AG20443 (cell line): ENCODE measurements at regions not wholly inside any gene's neighbourhood (a gene's known extent, or its start where the extent isn't known, plus 50 kb on each side); places are given as distances from the start of the nearest gene placed in this dataset.

Experiments used
- DNase-seq: peaks from one replicate; pipeline ENCODE4 v3.0.0; 2012; ENCODE audit warnings: low spot score, mixed read lengths

DNA sequence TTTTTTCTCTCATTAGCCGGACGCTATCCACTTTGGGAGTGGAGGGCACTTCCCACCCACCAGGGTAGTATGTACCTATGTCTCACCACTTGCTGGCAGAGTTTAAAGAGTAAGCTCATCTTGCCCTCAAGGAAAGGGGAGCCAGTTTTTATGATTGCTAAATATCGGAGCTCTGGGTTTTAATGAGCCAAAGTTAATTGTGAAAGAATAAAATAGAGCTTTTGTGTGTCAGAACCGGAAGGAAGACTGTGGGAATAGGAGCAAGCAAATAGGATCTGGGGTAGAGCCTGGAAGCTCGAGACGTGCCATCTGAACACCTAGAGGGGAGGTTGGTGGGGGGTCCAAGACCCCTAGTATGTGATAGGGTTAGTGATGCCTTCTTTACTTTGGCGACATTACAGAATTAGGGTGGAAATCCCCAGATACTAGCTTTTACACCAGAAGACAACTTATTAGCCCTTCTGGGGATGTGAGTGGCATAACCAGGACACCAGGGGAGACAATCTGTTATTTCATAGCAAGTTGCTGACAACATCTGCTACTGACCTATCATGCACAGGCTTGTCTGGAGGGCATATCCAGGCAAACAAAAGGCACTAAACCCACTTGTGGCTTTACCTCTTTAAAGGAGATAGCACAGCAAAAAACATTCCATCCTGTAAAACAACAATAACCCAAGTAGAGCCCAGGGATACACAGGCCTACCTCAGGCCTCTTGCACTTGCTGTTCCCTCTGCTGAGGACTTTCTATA is 333.8 kb downstream of the ZNF621 start:
- no peak for DNase-seq

DNA sequence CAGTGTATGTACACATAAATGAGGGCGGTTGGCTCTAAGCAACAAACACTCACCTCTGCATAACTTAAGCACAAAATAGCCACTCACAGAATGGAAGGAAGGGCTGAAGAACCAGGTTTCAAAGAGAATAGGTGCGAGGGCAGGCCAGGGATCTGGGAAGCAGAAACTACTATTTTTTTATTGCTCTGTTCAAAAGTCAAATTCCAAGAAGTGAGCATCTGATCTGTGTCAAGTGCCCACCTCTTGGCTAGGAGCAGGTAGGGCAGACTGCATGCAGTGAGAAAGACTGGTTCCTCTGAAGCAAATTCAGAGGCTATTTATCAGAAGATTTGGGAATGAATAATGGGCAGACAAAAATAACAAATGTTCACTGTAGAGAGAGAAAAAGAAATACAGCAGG is 336.4 kb upstream of the CTNNB1 start:
- no peak for DNase-seq

DNA sequence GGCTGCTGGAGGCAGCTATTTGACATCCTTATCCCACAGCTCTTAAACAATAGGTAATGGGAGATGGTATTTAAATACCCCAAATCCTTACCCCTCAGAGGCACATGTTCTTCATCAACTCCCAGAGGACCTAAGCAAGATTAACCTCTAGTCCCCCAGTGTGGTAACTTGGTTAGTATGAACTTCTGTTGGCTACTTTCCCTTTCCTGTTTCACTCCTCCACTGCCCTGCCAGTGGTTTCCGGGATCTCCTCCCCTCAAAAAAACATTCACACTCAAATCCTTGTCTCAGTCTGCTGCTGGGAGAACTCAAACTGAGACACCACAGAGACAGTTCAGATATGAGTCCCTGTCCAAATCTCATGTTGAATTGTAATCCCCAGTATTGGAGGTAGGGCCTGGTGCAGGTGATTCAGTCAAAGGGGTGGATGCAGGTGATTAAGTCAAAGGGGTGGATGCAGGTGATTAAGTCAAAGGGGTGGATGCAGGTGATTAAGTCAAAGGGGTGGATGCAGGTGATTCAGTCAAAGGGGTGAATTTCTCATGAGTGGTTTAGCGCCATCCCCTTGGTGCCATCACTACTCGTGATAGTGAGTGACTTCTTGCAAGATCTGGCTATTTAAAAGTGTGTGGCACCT is 335.0 kb upstream of the CTNNB1 start:
- DNase-seq: no peak

DNA sequence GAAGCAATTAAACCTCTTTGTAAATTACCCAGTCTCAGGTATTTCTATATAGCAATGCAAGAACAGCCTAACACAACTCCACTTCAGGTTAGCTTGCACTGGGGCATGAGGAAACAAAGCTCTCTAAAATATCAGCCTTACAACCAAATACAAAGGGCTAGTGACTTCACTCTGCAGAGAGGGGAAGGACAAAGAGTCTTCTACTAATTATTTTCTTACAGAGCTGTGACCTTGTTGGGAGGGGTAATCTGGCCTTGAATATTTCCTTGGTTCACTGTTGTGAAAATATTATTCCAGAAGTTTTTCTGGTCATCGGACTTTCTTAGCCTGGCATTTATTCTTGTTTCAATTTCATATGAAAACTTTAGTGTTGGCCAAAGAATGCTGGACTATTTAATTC is 334.4 kb upstream of the CTNNB1 start:
- DNase-seq: no peak

DNA sequence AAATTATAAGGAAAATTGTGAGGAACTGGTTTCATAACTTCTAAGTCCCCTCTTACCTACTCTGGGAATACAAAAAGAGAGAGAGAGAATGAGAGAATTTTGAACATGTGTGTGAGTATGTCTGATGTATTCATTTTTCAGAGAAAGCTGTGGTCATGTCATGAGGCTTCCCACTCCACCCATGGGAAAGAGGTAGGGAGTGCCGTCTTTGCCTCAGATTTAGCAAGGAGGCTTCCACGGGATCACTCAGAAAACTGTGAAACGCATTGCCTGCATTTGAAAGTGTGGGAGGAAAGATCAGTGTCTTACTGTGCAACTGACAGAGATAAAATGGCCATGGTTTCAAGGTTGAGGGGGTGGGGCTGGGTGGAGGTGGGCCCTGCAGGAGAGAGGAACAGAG is 331.5 kb upstream of the CTNNB1 start:
- no peak for DNase-seq

DNA sequence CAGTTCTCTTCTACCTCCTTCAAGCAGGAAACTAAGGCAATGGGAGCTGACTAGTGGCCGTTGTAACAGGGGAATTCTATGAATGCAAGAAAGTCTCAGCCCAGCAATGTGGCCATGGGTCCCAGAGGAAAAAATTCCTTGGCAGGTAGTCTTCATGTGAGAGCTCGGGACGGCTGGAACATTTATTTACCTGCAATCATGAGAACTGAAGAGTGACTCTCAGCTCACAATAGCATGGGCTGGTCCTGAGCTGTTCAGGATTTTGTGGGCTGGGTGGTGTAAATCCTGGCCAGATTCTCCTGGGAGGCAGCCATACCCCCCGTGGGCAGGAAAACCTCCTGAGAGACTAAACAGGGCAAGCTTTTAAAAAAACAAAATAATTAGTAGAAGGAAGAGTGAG is 330.3 kb upstream of the CTNNB1 start:
- no peak for DNase-seq

DNA sequence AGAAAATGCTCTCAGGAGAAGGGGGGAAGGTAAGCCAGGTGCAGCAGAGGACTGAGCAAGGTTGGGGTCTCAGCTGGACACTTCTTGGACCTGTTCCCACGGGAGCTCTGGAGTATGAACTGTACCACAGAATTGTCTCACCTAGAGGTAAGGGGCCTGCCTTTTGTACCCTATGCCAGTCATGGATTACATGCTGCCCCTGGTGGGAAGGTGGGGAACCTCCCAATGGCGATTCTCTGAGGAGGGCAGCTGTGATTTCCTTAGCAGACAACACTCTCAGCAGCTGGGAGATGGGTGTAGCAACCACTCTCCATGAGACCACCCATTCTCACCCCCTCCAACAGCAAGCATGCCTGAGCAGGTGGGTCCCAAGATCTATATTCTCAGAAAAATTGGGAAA is 329.4 kb upstream of the CTNNB1 start:
- no peak for DNase-seq

DNA sequence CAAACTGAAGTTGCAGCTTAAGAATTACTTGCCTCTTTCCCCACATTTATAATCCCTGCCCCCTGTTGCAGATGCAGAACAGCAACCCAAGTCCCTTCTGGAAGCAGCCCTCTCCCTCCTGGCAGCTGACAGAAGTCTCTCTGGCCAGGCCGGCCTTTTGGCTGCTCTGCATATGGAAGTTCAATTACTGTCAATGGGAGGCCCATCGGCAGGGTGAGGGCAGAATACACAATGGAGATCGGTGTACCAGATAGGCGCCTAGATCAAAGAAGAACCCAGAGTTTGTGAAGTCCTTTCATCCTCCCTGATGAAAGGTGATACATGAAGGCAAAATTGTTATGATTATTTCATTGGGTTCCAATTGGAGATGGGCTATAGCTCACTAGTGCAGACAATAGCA is 327.9 kb upstream of the CTNNB1 start:
- DNase-seq: no peak

DNA sequence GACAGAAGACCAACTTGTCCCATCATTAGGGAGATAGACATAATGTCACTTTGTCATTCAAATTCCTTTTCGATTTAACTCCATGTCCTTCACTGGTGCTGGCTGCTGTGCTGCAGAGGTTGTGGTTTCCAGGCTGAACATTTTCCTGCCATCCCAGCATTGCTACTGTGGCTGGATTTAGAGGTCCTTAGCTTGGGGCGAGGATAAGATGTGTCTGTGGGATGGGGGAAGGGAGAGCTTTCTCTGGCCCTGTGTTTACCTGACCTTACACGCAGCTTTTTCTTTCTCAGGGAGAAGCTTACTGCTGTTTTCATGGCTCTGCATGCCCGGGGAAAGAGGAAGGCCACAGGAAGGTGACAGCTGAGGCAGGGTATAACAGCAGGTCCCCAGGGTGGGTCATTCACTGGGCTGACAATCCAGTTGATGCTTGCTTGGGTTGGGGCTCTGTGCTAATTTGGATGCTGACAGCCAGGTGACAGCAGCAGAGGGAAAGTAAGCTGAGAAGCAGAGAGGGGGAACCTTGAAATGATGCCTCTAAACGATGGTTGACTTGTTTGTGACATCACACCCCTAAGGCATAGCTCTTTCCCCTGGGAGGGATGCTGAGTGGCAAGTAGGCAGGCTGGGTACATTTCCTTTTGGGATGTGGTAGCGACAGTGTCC is 326.9 kb upstream of the CTNNB1 start:
- no peak for DNase-seq

DNA sequence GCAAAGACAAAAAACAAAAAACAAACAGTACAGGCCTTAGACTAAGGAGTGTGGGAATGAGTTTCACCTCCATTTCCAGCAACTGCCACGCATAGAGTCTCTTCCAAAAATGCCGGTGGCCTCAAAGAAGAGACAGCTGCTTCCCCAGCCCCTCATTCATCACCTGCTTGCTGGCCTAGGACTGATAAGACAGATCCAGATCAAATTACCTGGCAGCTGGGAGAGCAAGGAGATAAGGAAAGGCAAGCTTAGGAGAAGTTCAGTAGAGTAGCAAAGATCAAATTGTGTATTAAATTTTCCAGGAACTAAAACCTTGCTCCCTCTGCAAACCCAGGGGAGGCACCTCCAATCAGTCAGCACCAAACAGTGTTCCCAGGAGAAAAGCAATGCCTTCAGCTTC is 325.8 kb upstream of the CTNNB1 start:
- no peak for DNase-seq

DNA sequence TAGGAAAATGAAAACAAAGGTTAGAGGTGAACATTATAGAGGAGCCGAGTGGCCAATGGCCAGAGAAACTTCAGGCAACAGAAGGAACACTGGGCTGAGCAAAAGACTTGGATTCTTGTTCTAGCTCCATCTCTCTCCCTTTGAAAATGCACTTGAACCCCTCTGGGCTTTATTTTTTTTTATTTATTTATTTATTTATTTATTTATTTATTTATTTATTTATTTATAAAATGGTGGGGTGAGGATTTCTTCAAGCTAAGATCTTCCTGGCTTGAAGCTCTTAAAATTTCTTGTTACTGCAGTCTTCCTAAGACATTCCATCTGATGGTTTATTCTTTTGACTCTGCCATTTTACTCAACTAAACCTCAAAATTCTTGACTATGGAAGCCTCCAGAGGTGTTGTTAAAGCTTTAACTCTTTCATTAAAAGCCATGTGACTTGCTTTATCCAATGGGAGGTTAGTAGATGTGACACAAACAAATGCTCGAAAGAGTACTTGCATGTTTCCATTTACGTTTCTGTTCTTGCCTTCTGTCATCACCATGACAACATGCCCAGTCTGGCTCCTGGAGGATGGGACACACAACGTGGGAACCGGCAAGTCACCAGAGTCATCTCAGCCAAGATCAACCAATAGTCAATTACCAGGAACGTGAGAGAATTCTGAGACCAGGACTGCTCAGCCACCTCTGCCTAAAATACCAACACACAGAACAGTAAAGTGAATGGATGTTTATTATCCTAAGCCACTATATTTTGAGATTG is 325.2 kb upstream of the CTNNB1 start:
- DNase-seq: no peak

DNA sequence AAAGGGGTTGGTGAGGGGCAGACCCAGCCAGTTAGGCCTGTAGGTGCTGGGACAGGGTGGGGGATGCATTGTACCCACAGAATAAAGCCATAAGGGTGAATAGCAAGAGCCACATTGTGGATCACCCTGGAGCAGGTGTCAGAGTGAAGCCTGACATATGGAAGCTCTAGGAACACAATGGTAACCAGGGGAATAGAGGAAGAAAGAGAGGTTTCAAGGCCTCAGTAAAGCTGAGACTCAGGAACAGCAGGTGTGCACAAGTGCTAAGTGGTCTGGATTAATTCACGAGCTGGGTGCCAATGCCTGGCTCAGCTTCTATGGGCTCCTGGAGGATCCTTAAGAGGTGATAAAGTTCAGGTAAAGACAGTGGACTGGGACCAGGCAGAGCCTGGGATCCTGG is 323.7 kb upstream of the CTNNB1 start:
- no peak for DNase-seq

DNA sequence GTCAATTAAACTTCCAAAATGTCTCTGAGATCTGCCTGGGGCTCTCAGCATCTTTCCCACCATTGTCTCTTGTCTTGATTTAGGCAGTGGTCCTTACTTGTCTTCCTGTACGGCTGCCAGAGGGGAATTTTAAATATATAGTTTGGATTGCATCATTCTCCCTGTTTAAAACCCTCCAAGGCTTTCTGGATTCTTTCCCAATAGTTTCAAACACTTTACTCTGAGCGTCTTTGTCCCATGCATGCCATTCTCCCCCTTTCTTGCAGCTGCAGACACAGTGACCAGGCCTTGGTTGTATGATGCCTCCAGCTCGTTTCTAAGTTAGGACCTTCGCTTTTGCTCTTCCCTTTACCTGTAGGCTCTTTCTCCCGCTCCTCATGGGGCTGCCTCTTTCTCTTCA is 323.3 kb upstream of the CTNNB1 start:
- DNase-seq: no peak

DNA sequence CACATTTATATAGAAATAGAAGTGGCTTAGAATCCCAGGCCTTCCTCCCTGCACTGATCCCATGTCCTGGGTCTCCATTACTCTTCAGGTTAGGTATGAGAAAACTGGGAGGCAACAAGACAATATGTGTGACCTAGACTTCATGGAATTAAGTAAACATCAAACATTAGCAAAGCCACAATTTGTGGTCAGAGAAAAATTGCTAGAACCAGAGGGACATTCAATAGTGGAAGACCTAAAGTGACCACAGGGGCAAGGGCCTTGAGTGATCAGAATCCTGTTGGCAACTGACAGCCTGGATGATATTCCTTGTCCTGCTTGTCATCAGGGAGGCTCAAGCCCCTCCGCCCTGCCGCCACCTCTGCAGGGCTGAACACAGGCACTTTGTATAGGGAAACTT is 322.8 kb upstream of the CTNNB1 start:
- peak; percentile 19 for DNase-seq

DNA sequence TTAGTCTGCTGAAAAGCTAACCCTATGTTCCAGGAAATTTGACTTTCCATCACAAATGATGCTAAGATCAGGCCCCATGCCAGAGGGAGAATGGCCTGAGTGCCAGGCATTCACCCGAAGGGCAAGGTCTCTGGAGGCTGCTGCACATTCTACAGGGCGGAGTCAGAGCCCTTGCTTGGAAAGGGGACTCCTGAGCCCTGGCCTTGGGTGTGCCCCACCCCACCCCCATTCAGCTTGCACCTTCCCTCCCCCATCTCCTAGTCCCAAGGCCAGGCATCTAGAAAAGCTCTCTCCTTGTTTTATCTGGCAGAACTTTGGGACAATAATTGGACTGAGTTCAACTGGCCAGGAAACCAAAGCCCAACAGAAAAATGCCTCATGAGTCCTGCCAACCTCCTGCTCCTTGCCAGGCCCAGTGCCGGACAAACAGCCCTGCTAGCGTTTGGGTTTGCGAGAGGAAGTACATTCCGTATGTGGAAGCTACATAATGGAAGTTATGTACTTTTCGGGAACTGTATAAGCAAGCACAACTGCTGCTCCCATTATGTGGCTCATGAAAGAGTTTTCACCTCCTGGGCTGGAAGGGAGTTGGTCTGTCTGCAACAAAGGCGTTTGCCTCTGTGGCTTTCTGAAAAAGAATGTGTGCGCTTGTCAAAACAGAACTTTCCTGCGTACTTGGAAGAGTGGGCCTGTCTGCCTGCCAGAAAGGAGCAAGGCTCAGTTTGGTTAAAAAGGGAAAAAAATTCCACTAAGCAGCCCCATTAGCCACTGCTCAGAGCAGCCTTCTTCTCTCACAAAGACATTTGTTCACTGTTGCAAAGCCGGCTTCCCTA is 321.5 kb upstream of the CTNNB1 start:
- peak; percentile 49 for DNase-seq

DNA sequence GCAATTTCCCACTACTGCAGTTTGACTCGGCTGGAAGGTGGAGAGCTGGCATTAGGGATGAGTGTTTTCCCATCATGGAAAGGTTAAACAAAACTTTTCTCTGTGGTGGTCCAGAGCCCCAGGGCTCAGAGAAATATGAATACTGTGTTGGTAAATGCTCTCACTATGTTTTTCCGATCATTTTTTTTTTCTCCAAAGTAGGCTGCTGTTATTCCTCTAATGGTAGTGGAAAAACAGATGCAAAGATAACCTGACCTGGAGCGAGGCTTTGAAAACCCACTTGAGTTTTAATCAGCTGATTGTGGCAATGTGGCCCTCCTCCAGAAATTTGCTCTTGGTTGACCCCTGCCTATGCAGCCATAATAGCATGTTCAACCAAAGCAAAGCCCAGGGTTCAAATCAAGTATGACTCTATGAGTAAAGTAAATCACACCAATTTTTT is 320.8 kb upstream of the CTNNB1 start:
- no peak for DNase-seq

DNA sequence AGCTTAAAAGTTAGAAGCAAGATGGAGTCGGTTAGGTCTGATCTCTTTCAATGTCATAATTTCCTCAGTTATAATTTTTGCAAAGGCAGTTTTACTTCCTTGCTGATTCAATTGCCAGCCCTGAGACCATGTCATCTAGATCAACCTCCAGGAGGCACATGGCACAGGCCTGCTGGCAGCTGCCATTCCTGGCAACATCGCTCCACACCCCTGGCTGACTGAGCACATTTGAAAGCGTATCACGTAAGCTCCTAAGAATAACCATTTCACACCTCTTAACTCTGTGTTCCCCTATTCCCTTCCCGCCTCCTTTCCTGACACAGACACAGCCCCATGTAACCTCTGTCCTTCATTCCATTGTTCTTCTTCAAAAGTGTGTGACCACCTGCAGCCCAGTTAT is 313.9 kb upstream of the CTNNB1 start:
- DNase-seq: no peak

DNA sequence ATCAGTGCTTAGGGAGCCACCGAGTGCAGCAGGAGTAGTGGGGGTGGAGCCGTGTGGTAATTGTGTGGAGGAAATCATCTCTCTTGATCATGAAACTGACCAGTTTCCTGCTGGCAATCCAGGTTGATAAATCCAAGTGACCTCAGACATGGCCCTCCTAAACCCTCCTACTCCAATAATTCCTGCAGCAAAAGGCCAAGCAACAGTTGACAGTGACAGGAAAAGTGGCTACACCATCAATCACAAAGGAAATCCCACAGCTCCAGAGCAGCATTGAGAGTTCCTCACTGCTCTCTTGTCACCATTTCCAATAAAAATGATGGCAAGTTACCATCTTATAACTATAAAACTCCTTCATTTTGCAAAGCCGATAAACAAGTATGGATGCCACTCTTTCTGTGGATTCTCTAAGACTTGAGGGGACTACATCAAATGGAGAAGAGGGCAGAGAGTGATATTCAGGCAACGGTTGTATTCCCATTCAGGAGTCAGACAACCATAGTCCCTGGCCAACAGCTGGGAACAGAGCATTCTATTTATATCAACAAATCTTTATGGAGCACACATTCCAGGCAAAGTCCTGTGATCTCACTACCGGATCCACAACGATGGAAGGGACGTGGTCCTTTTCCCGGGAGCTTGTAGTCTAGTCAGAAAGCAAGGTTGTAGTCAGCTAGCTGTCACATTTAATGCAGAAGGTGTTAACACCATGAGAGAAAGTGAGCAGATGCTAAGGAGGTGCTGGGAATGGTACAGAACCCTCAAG is 312.5 kb upstream of the CTNNB1 start:
- DNase-seq: no peak

DNA sequence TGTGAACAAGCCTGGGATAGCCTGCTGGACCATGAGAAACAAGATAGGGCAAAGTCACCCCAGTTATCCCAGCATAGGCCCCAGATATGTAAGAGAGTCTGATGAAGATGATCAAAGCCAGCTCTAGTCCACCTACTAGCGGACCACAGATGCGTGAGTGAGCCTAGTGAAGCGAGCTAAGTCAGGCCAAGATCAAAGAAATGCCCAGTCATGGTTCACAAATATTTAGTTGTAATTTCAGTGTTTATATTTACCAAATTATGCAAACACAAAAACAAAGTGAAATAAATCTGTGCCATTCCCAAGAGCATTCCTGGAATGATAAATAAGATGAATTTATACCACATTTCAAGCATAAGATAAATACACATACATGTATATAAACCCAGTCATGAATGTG is 308.1 kb upstream of the CTNNB1 start:
- no peak for DNase-seq

DNA sequence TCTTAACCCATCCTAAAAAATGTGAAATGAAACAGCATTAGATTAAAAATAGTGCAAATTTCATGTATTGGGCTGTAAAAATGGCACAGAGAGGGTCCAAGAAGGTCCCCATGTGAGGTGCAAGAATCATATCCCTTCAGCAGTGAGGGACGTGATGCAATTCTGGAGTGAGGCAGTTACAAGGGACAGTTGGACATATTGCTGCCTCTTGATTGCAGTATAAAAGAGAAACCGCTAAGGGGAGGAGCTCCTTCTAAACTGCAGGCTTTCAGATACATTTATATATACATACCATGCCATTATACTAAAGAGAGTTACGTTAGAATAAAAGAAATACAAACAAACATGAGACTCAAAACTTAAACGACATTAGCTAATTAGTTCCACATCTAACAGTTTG is 304.2 kb upstream of the CTNNB1 start:
- no peak for DNase-seq

DNA sequence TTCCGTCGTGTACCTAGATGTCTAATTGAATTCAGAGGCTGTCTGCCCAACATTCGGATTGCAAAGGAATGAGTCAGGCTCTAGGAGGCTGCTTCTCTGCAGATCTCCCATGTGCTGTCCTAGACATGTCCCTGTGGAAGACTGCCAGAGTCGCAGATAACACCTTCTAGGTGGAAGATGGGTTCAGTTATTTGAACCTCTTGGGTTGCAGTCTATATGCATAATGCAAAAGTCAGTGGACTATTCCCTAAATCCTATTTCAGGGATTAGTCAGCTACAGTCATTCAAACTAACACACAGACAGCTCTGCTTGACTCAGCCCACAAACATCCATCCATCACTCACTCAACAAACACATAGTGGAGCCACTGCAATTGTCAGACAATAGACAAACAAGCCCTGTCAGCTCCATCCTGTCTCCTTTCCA is 300.0 kb upstream of the CTNNB1 start:
- DNase-seq: peak; percentile 30
